B cell (primary cell): ENCODE measurements at regions not wholly inside any gene's neighbourhood (a gene's known extent, or its start where the extent isn't known, plus 50 kb on each side); places are given as distances from the start of the nearest gene placed in this dataset.

Experiments
- EZH2 ChIP-seq: IDR thresholded peaks from 2 replicates; pipeline ENCODE4 v1.6.1; 2012; ENCODE audit warnings: borderline replicate concordance, low read depth, mild to moderate bottlenecking, moderate library complexity, low read length; ENCODE audit not compliant: insufficient read depth, poor library complexity, severe bottlenecking
- TF ChIP-seq, protein P1 (sequence below): fragments of 200-600 bp; IDR thresholded peaks from one replicate; pipeline ENCODE4 v1.8.0; 2022; ENCODE audit warnings: antibody characterized with exemption, mild to moderate bottlenecking

DNA sequence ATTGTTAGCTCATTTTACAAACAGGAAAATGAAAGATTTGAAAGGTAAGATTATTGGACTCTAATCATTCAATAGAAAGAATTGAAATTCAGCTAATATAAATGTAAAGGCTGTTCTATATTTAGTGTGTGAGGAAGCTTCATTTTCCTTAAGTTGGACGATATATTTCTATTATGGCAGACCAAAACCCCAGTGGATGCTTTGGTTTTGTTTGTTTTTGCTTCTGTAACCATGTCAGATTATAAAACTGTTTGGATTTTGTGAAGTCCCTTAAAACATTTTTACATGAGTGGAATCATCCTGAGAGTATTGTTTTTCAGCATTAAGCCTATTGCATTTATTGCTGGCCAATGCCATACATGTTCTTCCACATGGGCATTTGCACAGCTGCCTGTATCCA lies 110.2 kb upstream of the ENPEP start:
- TF ChIP-seq, protein P1, sequence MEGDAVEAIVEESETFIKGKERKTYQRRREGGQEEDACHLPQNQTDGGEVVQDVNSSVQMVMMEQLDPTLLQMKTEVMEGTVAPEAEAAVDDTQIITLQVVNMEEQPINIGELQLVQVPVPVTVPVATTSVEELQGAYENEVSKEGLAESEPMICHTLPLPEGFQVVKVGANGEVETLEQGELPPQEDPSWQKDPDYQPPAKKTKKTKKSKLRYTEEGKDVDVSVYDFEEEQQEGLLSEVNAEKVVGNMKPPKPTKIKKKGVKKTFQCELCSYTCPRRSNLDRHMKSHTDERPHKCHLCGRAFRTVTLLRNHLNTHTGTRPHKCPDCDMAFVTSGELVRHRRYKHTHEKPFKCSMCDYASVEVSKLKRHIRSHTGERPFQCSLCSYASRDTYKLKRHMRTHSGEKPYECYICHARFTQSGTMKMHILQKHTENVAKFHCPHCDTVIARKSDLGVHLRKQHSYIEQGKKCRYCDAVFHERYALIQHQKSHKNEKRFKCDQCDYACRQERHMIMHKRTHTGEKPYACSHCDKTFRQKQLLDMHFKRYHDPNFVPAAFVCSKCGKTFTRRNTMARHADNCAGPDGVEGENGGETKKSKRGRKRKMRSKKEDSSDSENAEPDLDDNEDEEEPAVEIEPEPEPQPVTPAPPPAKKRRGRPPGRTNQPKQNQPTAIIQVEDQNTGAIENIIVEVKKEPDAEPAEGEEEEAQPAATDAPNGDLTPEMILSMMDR: no peak
- TF ChIP-seq EZH2: no peak
